ENCODE measurements at regions not wholly inside any gene's neighbourhood (a gene's known extent, or its start where the extent isn't known, plus 50 kb on each side); places are given as distances from the start of the nearest gene placed in this dataset.

GRCh38 chr12:75650595-75651341 is 139.4 kb upstream of the KRR1 start:
- TF ChIP-seq CTCF (IDR thresholded peaks at IDR 0.05) (no peak), POLR2A (IDR thresholded peaks at IDR 0.05) (no peak), POLR2AphosphoS5 (IDR thresholded peaks at IDR 0.05; ENCODE audit: insufficient read depth in 1 of 2, low read depth in 1 of 2) (no peak)

Data from vagina (tissue), 2 donors.